Skeletal muscle cell (primary cell): ENCODE measurements at regions not wholly inside any gene's neighbourhood (a gene's known extent, or its start where the extent isn't known, plus 50 kb on each side); places are given as distances from the start of the nearest gene placed in this dataset.

Experiments
- DNase-seq: peaks from one replicate; pipeline ENCODE4 v3.0.0-alpha.2; 2010; ENCODE audit warnings: low read depth
- H3K4me3 ChIP-seq: 2 replicates; pipeline ENCODE4 v1.5.1; 2011; ENCODE audit warnings: low read depth, mild to moderate bottlenecking, control low read depth, low read length, moderate library complexity

- DNase-seq: no peak
- no peak overlapping the region for H3K4me3 ChIP-seq
These were observed 270.3 kb upstream of the NEBL start for GRCh38 chr10:21167288-21168010.

DNA sequence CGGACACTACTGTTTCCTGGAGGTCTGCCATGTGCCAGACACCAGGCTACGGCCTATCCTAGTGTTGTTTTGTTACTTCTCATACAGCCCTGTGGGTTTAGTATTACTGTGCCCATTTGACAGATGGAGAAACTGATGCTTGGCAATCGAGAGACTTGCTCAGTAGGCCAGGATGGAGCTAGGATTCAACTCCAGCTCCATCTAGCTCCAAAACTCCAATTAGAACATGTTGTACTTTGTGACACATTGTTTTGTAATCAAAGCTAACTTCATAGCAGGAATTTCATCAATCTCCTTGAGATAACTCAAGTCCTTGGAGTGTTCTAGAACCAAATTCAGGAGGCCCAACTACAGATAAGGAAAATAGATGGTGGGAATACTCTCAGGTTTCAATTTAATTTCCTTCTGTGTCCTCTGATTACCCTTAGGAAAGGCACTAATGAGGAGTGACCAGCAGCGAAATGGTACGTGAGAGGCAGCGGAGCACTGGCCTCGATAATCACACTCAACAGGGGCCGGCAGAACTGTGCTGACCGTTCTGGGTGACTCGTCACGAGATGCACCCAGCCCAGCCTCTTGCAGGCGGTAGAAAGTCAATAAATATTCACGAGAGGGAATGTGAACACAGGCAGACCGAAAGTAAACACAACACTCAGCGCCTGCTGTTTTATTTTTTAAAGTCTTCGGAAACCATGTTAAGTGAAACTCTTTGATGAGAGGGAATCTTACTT is 269.6 kb upstream of the NEBL start:
- H3K4me3 ChIP-seq: no peak overlapping the region

DNA sequence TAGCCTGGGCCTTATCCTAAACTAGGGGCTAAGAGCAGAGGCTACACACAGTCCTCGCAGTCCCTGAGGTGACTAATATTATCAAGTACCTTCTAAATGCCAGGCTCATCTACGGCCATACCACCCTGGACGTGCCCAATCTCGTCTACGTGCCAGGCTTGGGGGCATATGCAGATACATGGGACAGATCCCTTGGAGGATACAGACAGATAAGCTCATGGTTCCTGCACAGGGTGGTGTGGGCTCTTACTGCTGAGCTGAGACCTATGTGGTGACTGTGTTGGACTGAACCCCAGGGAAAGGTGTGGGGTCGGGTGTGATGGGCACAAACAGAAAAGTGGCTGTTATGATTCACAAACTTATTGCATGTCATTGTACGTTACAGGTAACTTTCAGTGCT is 268.4 kb upstream of the NEBL start:
- no peak for DNase-seq

More for the DNA sequence above, 269.6 kb upstream of the NEBL start:
- DNase-seq: no peak

GRCh38 chr10:21164687-21165086 is 267.6 kb upstream of the NEBL start:
- H3K4me3 ChIP-seq: no peak overlapping the region
- DNase-seq: no peak

More for the DNA sequence above, 268.4 kb upstream of the NEBL start:
- H3K4me3 ChIP-seq: no peak overlapping the region

DNA sequence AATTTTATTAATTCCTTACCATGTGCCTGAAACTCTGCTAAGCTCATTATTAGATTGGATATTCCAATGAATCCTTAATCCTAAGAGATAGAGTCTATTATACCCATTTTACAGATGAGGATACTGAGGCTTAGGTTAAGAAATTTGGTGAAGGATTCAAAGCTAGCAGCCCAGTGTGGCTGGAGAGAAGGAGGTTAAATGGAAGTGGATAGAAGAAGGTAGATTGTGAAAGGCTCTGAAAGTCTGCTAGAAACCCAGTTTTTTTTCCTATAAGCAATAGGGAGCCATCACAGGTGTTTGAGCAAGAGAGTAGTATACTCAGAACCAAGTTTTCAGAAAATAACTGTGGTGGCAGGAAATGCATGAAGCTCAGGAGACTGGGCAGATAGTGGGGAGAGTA is 265.8 kb upstream of the NEBL start:
- DNase-seq: no peak
- H3K4me3 ChIP-seq: no peak overlapping the region

GRCh38 chr10:21161647-21162046 is 264.5 kb upstream of the NEBL start:
- DNase-seq: no peak
- no peak overlapping the region for H3K4me3 ChIP-seq

DNA sequence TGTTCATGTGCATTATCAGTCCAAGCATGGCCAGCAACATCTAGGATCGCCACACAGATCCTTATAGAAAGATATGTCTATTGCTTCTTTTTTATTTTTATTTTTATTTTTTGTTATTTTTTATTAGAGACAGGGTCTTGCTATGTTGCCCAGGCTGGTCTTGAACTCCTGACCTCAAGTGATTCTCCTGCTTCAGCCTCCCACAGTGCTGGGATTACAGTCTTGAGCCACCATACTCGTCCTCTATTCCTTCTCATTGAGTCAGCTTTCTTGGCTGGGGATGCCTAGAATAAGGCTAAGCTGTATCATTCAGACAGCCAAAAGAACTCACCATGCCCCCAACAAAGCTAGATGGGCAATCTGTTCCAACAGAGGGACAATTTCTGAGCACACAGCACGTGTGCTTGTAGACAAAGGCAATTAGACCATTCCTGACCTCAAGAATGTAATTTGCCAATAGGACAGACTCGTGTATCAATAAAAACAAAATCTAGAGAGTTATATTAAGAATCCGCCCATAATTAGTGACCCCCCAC is 264.0 kb upstream of the NEBL start:
- no peak overlapping the region for H3K4me3 ChIP-seq
- DNase-seq: no peak

DNA sequence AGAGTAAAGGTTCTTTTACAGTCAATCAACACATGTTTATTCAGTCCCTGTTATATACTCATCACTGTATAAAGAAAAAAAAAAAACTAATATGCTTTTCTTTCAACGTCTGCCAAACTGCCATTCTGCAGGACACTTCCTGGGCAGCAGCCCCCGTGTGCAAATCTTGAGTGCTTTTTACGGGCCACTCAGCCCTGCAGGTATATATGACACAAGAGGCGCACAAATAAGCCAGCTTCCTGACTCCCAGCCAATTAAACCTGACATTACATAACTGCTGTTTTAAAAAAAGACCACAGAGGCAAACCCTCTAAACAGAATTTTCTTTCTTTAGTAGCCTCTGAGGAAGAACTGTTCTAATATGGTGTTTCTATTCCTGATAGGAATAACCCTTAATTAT is 263.0 kb upstream of the NEBL start:
- no peak for DNase-seq
- H3K4me3 ChIP-seq: no peak overlapping the region

DNA sequence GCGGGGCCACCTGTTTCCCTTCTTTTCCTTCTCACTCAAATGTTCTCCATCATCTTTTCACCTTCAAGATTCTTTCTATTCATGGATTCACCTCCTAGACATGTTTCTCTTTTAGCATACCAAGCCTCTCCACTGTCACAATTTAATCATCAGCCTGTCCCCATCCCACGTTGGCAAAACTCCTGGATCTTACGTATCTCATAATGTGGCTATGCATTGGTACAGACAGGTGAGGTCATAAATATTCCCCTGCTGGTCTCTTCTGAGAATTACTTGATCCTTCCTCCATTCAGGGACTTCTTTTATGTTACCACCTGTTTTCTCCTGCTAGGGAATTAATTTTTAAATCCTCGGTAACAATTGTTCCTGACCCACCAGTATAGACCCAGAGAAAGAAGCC is 262.6 kb upstream of the NEBL start:
- DNase-seq: no peak

DNA sequence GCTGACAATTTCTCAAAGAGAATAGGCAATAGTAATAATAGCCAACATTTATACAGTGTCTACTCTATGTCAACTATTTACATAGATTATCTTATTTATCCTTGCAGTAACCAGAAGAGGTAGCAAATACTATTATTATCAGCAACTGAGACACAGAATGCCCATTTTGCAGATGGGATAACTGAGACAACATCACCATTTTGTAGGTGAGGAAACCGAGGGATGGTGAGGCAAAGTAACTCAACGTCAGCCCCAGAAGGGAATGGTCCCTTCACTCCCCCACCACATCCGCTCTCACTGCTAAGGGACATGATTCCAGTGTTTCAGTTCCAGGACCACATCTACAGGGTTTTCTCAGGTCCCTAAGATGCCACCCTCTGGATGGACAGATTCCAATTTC is 261.2 kb upstream of the NEBL start:
- no peak for DNase-seq
- H3K4me3 ChIP-seq: no peak overlapping the region

More for the DNA sequence above, 262.6 kb upstream of the NEBL start:
- H3K4me3 ChIP-seq: no peak overlapping the region

DNA sequence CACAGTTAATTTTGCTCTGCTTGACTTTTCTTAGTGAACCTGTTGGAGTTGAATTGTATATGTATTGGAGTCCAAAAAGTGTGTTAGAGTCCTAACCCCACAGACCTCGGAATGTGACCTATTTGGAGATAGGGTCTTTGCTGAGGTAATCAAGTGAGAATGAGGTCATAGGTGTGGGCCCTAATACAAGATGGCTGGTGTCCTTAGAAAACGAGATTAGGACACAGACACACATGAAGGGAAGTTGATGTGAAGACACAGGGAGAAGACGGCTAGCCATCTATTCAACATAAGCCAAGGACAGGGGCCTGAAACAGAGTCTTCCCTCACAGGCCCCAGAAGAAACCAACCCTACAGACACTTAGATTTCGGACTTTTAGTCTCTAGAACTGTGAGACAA is 260.6 kb upstream of the NEBL start:
- H3K4me3 ChIP-seq: no peak overlapping the region
- no peak for DNase-seq

GRCh38 chr10:21150166-21150565 is 253.1 kb upstream of the NEBL start:
- no peak overlapping the region for H3K4me3 ChIP-seq
- no peak for DNase-seq

GRCh38 chr10:21146436-21146789 is 249.3 kb upstream of the NEBL start:
- no peak for DNase-seq
- H3K4me3 ChIP-seq: no peak overlapping the region

GRCh38 chr10:21145751-21146435 is 248.8 kb upstream of the NEBL start:
- no peak for DNase-seq
- H3K4me3 ChIP-seq: no peak overlapping the region

DNA sequence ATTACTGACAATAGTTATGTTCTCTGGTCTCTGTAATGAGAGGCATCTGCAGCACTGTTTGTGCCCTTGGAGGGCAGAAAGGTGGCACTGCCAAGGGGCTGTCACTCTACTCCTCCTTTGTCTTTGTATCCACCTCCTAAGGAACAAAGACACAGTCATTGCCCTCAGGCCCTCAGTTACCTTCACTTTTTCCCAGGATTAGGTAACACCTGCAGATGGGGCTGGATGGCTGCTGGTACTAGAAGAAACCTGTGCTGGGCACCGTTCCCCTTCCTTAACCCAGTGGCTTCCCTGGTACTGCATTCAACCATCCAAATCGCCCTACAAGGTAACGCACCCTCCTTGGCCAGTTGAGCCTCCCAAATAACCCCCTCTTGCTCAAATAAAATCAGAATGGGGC is 246.9 kb upstream of the NEBL start:
- no peak overlapping the region for H3K4me3 ChIP-seq
- DNase-seq: no peak

DNA sequence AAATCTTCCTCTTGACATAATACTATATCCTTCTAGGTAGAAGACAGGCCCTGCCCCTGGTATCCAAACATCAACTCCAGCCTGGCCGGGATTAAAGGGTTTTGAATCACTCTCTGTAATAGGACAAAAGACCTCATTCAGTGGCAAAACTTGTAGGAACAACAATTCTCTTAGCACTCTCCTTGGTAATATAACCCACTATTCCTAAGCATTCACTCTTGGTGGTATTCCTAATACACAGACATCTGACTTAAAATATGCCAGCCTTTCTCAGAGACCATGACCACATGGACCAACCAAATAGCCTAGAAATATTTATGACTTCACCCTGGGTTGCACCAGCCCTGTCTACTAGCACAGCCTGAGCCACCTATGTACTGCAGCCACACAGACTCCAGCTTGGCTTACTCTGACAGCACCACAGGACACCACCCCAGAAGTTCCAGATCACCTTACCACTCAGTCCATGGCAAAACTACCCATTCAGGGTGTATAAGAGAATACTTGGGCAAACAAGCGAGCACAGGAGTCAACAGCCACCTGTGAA is 244.9 kb upstream of the NEBL start:
- no peak overlapping the region for H3K4me3 ChIP-seq
- no peak for DNase-seq

GRCh38 chr10:21138769-21139340 is 241.7 kb upstream of the NEBL start:
- H3K4me3 ChIP-seq: no peak overlapping the region
- DNase-seq: no peak

- DNase-seq: peak; percentile 30
- no peak overlapping the region for H3K4me3 ChIP-seq
These were observed 238.2 kb upstream of the NEBL start for GRCh38 chr10:21135023-21135931.

GRCh38 chr10:21134645-21135022 is 237.5 kb upstream of the NEBL start:
- no peak overlapping the region for H3K4me3 ChIP-seq
- no peak for DNase-seq
